HG03432 (cell line): ENCODE measurements at regions not wholly inside any gene's neighbourhood (a gene's known extent, or its start where the extent isn't known, plus 50 kb on each side); places are given as distances from the start of the nearest gene placed in this dataset.

ENCODE experiments used
- ATAC-seq: cut with Tn5 transposase; IDR thresholded peaks from one replicate; pipeline ENCODE4 v1.9.1; 2021; ENCODE audit warnings: mild to moderate bottlenecking, moderate library complexity; ENCODE audit not compliant: unreplicated experiment

GRCh38 chr14:58808828-58809227 lies 171.1 kb downstream of the DACT1 start:
- no peak for ATAC-seq

- ATAC-seq = no peak
Observed at GRCh38 chr14:58809520-58809919, 171.8 kb downstream of the DACT1 start.

GRCh38 chr14:58812050-58812910 lies 174.5 kb downstream of the DACT1 start:
- ATAC-seq = peak; percentile 84

GRCh38 chr14:58813745-58814144 lies 176.0 kb downstream of the DACT1 start:
- ATAC-seq = no peak

GRCh38 chr14:58814466-58814865 lies 176.7 kb downstream of the DACT1 start:
- ATAC-seq = no peak

GRCh38 chr14:58815161-58815701 lies 177.5 kb downstream of the DACT1 start:
- ATAC-seq = no peak

GRCh38 chr14:58815794-58816193 lies 178.0 kb downstream of the DACT1 start:
- ATAC-seq = no peak

- ATAC-seq = no peak
Observed at GRCh38 chr14:58816416-58817115, 178.8 kb downstream of the DACT1 start.

- ATAC-seq = no peak
Observed at GRCh38 chr14:58817846-58818245, 180.1 kb downstream of the DACT1 start.

GRCh38 chr14:58820032-58820431 lies 182.3 kb downstream of the DACT1 start:
- no peak for ATAC-seq

- ATAC-seq = no peak
Observed at GRCh38 chr14:58821421-58821820, 183.7 kb downstream of the DACT1 start.

GRCh38 chr14:58822856-58823255 lies 185.1 kb downstream of the DACT1 start:
- ATAC-seq = no peak

- no peak for ATAC-seq
Observed at GRCh38 chr14:58823312-58823711, 185.6 kb downstream of the DACT1 start.

GRCh38 chr14:58824106-58824505 lies 186.3 kb downstream of the DACT1 start:
- ATAC-seq = no peak

- ATAC-seq = no peak
Observed at GRCh38 chr14:58824796-58825195, 187.0 kb downstream of the DACT1 start.

GRCh38 chr14:58825606-58826005 lies 187.8 kb downstream of the DACT1 start:
- ATAC-seq = no peak

- ATAC-seq = no peak
Observed at GRCh38 chr14:58826845-58827686, 189.3 kb downstream of the DACT1 start.

GRCh38 chr14:58828298-58828697 lies 190.5 kb downstream of the DACT1 start:
- no peak for ATAC-seq

GRCh38 chr14:58829594-58829993 lies 191.8 kb downstream of the DACT1 start:
- ATAC-seq = no peak

GRCh38 chr14:58830121-58830520 lies 192.4 kb downstream of the DACT1 start:
- ATAC-seq = no peak

GRCh38 chr14:58832095-58832521 lies 194.3 kb downstream of the DACT1 start:
- no peak for ATAC-seq
